Endothelial cell (in vitro differentiated cells): ENCODE measurements at regions not wholly inside any gene's neighbourhood (a gene's known extent, or its start where the extent isn't known, plus 50 kb on each side); places are given as distances from the start of the nearest gene placed in this dataset.
"Not testable (repeated sequence)": the region's sequence is repeated elsewhere in the genome, so short reads cannot be mapped to it uniquely, and the experiment has no call there.

ENCODE experiments used
- DNase-seq: peaks from one replicate; pipeline ENCODE4 v3.0.0; 2021; ENCODE audit warnings: low spot score
- H3K27ac Mint-ChIP-seq: one replicate; pipeline ENCODE4 v1.8.0; 2021; ENCODE audit warnings: mixed read lengths, inconsistent platforms; ENCODE audit not compliant: unreplicated experiment
- H3K27me3 Mint-ChIP-seq: one replicate; pipeline ENCODE4 v1.8.0; 2021; ENCODE audit warnings: mild to moderate bottlenecking, moderate library complexity, mixed read lengths, inconsistent platforms; ENCODE audit not compliant: unreplicated experiment
- H3K36me3 Mint-ChIP-seq: one replicate; pipeline ENCODE4 v1.8.0; 2021; ENCODE audit warnings: mild to moderate bottlenecking, low read depth, mixed read lengths, inconsistent platforms; ENCODE audit not compliant: unreplicated experiment
- H3K4me1 Mint-ChIP-seq: one replicate; pipeline ENCODE4 v1.8.0; 2021; ENCODE audit warnings: mild to moderate bottlenecking, mixed read lengths, inconsistent platforms; ENCODE audit not compliant: unreplicated experiment
- H3K4me3 Mint-ChIP-seq: one replicate; pipeline ENCODE4 v1.8.0; 2021; ENCODE audit warnings: mild to moderate bottlenecking, mixed read lengths, inconsistent platforms; ENCODE audit not compliant: unreplicated experiment
- H3K9me3 Mint-ChIP-seq: one replicate; pipeline ENCODE4 v1.8.0; 2021; ENCODE audit warnings: mixed read lengths, inconsistent platforms; ENCODE audit not compliant: unreplicated experiment
- TF ChIP-seq, protein P1 (sequence below): fragments of 200-600 bp; sonication (generic); IDR thresholded peaks from one replicate; pipeline ENCODE4 v1.5.0; 2021; ENCODE audit warnings: antibody characterized with exemption; ENCODE audit not compliant: unreplicated experiment

DNA sequence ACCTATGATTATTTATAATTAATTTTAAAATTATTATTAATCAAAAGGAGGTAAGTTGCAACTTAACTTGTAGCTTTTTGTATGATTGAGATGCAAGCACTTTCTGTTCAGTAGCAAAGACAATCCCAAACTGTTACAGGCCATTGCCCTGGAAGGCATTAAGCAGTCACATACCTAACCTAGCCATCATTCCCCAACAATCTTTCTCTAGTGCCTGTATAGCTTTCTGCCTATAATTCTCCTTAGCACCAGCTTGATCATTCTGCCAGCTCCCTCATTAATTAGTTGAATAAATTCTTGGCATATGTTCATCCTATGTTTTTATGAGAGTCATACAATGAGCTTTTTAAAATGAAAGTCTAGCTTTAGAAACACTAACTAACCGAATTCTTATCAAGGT, 178.9 kb upstream of the TMEM106B start:
- no peaks in the 10 kb centered on the region for H3K4me1 Mint-ChIP-seq
- no peak overlapping the region for H3K4me3 Mint-ChIP-seq
- no peaks in the 10 kb centered on the region for H3K27me3 Mint-ChIP-seq
- TF ChIP-seq, protein P1, sequence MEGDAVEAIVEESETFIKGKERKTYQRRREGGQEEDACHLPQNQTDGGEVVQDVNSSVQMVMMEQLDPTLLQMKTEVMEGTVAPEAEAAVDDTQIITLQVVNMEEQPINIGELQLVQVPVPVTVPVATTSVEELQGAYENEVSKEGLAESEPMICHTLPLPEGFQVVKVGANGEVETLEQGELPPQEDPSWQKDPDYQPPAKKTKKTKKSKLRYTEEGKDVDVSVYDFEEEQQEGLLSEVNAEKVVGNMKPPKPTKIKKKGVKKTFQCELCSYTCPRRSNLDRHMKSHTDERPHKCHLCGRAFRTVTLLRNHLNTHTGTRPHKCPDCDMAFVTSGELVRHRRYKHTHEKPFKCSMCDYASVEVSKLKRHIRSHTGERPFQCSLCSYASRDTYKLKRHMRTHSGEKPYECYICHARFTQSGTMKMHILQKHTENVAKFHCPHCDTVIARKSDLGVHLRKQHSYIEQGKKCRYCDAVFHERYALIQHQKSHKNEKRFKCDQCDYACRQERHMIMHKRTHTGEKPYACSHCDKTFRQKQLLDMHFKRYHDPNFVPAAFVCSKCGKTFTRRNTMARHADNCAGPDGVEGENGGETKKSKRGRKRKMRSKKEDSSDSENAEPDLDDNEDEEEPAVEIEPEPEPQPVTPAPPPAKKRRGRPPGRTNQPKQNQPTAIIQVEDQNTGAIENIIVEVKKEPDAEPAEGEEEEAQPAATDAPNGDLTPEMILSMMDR, result no peak
- H3K27ac Mint-ChIP-seq, result no peak overlapping the region
- no peaks in the 10 kb centered on the region for H3K9me3 Mint-ChIP-seq
- DNase-seq, result no peak
- H3K36me3 Mint-ChIP-seq, result no peaks in the 10 kb centered on the region

GRCh38 chr7:12043457-12043856, 167.6 kb upstream of the TMEM106B start:
- H3K27ac Mint-ChIP-seq, H3K36me3 Mint-ChIP-seq, DNase-seq, H3K27me3 Mint-ChIP-seq, H3K4me1 Mint-ChIP-seq, H3K9me3 Mint-ChIP-seq, H3K4me3 Mint-ChIP-seq: not testable (repeated sequence)

GRCh38 chr7:12052211-12052610, 158.9 kb upstream of the TMEM106B start:
- H3K4me1 Mint-ChIP-seq, result no peaks in the 10 kb centered on the region
- DNase-seq, result no peak
- TF ChIP-seq, protein P1, result no peak
- H3K27ac Mint-ChIP-seq, result no peak overlapping the region
- no peaks in the 10 kb centered on the region for H3K9me3 Mint-ChIP-seq
- H3K4me3 Mint-ChIP-seq, result no peak overlapping the region
- H3K27me3 Mint-ChIP-seq, result peaks cover 1% of the 10 kb centered on the region
- no peaks in the 10 kb centered on the region for H3K36me3 Mint-ChIP-seq

GRCh38 chr7:12053561-12053960, 157.5 kb upstream of the TMEM106B start:
- H3K4me1 Mint-ChIP-seq, result no peaks in the 10 kb centered on the region
- no peaks in the 10 kb centered on the region for H3K36me3 Mint-ChIP-seq
- no peak for DNase-seq
- no peak overlapping the region for H3K4me3 Mint-ChIP-seq
- H3K9me3 Mint-ChIP-seq, result no peaks in the 10 kb centered on the region
- peaks cover 1% of the 10 kb centered on the region for H3K27me3 Mint-ChIP-seq
- H3K27ac Mint-ChIP-seq, result no peak overlapping the region
- TF ChIP-seq, protein P1, result no peak

DNA sequence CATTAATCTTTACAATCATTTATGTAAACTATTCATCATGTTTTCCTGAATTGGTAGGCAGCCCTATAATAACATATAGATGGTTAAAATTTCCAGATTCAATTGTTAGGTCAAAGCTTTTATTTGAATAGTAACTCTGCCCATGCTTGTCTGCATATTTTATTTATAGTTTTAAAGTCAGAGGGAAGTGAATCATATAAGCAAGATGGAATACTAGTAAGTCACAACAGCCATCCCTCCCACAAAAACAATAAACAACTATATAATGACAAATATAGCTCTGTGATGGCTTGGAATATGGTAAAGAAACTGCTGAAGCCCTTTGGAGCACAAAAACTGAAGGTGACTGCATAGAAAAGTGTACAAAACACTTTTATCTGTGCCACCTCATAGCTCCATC, 156.3 kb upstream of the TMEM106B start:
- Mint-ChIP-seq H3K4me1 (no peaks in the 10 kb centered on the region), H3K9me3 (no peaks in the 10 kb centered on the region), H3K27me3 (peaks cover 1% of the 10 kb centered on the region), H3K36me3 (no peaks in the 10 kb centered on the region), H3K27ac (no peak overlapping the region), H3K4me3 (no peak overlapping the region)
- TF ChIP-seq, protein P1, result no peak
- no peak for DNase-seq

GRCh38 chr7:12056381-12056780, 154.7 kb upstream of the TMEM106B start:
- no peak for DNase-seq
- TF ChIP-seq, protein P1, result no peak
- Mint-ChIP-seq H3K9me3 (no peaks in the 10 kb centered on the region), H3K27me3 (peaks cover 1% of the 10 kb centered on the region), H3K27ac (no peak overlapping the region), H3K4me3 (no peak overlapping the region), H3K36me3 (no peaks in the 10 kb centered on the region), H3K4me1 (no peaks in the 10 kb centered on the region)
